ENCODE measurements at regions not wholly inside any gene's neighbourhood (a gene's known extent, or its start where the extent isn't known, plus 50 kb on each side); places are given as distances from the start of the nearest gene placed in this dataset.

GRCh38 chr2:824954-825353, 125.7 kb upstream of the SNTG2 start:
- DNase-seq = no peak

GRCh38 chr2:824524-824923, 126.1 kb upstream of the SNTG2 start:
- DNase-seq = no peak

- DNase-seq = no peak
Measured at GRCh38 chr2:821546-821945, 129.1 kb upstream of the SNTG2 start.

DNA sequence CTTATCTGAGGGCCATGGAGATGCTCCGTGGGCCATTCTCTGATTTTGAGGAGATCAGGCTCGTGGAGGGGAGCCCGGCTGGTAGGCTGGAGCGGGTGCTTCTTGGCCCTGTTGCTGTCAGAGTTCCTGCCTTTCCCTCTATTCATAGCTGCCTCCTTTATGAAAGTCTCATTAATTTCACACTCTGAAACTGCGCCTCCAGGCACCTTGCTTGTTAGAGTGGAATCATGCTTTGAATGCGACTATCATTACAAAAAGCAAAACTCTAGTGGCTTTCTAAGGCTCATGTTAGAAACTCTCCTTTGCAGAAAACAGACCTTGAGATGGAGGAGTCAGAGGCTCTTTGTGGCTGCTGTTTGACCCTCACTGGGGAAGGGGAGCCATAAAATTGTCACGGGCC, 131.0 kb upstream of the SNTG2 start:
- DNase-seq = no peak

GRCh38 chr2:819121-819520, 131.5 kb upstream of the SNTG2 start:
- DNase-seq = no peak

- no peak for DNase-seq
Measured at GRCh38 chr2:817336-818015, 133.2 kb upstream of the SNTG2 start.

DNA sequence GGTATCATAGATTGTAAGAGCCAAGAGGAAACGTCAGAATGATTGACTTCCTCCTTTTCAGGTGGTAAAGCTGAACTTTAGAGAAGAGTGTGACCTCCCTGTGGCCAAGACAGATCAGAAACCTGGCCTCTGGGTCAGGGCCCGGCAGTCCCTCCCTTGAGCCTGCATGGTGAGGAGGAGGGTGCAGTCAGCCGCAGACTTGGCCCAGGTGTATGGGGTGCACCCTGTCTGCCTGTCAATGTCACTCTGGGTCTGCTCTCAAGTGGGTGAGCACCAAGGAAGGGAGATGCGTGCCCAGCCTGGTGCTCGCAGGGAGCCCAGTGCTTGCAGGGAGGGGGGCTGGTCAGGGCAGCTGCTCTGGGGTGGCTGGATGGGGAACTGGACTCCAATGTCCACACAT, 134.4 kb upstream of the SNTG2 start:
- no peak for DNase-seq

DNA sequence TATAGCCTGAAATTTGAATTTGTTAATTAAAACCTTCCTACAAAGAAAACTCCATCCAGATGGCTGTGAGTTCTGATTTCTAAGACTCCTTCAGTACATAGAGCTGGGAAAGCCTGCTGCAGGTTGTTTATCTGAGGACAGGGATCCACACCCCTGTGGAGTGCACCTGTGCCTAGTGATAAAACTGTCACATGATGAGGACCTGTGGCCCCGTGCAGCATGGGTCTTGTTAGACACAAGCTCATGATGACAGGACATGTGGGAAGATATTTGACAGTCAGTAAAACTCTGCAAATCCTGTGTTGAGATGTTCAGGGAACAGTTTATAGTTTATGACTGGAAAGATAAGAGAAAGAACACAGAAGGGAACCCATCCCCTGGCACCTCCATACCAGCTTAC, 133.2 kb upstream of the TMEM18 start:
- no peak for DNase-seq

GRCh38 chr2:807300-807699, 130.1 kb upstream of the TMEM18 start:
- DNase-seq = no peak

DNA sequence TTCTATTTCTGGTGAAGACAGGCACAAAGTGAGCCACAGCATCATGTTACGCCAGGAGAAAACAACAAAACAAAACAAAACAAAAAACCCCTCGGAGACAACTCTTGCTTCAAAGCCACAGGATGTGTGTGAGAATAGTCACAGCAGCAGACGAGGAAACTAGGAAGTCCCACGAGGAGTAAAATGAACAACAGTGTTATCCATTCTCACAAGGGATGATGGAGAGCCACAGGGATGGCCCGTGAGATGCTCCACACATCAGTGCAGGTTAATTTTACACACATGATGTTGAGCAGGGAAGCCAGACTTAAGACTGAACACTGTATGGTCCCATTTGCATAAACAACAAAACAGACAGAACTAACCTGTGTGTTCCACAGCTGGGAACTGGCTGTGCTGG, 128.5 kb upstream of the TMEM18 start:
- no peak for DNase-seq

- DNase-seq = no peak
Measured at GRCh38 chr2:797993-798392, 120.8 kb upstream of the TMEM18 start.

DNA sequence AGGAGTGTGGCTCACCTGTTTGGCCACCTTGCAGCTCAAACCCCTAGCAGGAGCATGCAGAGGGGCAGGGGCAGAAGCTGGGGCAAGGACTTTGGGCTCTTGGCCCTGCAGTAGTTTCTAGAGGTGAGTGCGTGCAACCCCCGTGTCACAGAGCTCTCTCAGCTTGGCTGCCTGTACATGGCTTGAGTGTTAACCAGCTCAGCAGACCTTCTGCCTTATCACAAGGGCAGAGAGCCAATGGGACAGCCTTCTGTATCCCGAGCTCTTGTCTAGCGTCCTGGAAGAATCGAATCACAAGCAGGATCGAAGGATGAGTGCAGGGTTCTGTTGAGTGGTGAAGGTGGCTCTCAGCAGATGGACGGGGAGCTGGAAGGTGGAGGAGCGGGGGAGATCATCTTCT, 120.3 kb upstream of the TMEM18 start:
- no peak for DNase-seq

DNA sequence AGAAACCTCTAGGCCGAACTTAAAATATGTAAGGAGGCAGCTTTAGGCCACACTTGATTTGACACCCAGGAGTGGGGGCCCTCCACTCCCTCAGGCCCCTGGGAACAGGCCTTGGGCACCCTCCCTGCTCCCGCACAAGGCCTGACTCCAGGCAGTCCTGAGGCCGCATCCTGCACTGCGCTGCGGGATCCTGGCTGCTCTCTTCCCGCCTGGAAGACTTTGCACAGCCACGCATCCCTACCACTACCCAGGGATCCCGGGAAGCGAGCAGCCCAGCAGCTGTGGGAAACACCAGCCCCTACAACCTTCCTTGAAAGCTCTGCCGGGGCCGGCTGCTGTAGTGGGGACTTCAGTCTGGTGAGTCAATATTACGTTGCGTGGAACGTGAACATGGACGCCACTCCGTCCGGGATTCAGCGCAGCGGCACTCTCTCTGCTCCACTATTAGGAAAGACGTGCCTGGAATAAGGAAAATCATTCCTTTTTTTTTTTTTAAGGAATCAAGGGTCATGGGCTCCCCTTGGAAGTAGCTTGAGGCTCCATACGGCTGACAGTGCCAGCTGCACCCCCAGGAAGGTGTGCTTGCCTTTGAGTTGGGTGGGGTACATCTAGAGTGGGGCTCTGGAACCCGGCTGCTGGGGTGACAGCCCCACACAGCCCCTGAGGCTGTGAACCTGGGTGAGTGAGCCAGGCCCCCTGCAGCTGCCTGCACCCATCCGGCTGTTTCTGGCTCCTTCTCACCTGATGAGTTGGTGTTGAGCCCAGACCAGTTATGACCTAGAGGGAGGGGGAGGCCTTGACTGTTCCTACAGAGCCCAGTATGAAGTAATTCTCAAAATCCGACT, 119.2 kb upstream of the TMEM18 start:
- DNase-seq = no peak

DNA sequence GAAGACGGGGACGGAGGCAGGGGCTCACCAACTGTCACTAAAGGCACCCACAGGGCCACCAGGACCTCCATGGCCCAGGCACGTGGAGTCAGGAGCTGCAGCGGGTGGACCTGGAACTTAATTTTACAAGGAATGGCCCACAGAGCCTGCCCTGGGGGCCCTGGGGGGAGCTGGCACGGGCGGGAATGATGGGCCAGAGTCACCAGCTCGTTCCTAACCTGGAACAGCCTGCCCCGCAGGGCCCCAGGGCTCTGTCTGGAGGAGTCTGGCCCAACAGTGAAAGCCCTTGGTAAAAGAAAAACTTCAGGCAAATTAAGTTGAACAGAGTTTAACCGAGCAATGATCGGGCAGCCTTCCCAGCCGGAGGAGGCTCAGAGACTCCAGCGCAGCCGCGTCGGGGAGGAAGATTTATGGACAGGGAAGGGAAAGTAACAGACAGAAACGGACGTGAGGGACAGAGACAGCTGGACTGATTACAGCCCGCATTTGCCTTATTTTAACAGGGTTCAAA, 118.4 kb upstream of the TMEM18 start:
- no peak for DNase-seq

GRCh38 chr2:794554-795241, 117.5 kb upstream of the TMEM18 start:
- DNase-seq = no peak

- DNase-seq = no peak
Measured at GRCh38 chr2:793236-793635, 116.0 kb upstream of the TMEM18 start.

DNA sequence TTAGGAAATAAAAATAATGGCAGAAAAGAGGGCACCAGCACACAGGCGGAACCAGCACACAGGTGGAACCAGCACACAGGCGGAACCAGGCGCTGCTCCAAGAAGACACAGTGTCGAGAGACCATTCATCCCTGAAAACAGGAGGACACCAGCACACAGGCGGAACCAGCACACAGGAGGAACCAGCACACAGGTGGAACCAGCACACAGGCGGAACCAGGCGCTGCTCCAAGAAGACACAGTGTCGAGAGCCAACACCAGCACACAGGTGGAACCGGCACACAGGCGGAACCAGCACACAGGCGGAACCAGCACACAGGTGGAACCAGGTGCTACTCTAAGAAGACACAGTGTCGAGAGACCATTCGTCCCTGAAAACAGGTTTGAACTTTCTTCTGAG, 115.5 kb upstream of the TMEM18 start:
- DNase-seq = no peak

GRCh38 chr2:790634-791245, 113.5 kb upstream of the TMEM18 start:
- DNase-seq = no peak

GRCh38 chr2:790081-790480, 112.9 kb upstream of the TMEM18 start:
- DNase-seq = no peak

- no peak for DNase-seq
Measured at GRCh38 chr2:789529-789928, 112.3 kb upstream of the TMEM18 start.

- no peak for DNase-seq
Measured at GRCh38 chr2:788227-789032, 111.2 kb upstream of the TMEM18 start.

DNA sequence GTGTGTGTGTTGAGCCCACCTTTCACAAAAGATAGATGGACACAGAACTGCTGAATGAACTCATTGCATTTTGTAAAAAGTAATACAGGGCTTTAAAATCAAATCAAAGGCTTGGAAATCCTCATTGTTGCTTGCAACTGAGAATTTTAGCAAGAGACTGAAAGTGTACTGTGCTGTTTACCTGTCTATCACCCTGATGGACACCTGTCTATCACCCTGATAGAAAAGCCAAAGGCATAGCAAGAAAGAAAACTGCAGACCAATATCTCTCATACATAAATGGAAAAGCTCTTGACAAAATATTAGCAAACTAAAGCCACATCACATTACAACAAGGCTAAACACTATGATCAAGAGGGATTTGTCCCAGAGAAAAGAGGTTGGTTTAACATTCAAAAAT, 107.5 kb upstream of the TMEM18 start:
- no peak for DNase-seq
